ENCODE measurements at regions not wholly inside any gene's neighbourhood (a gene's known extent, or its start where the extent isn't known, plus 50 kb on each side); places are given as distances from the start of the nearest gene placed in this dataset.
"Not testable (repeated sequence)": the region's sequence is repeated elsewhere in the genome, so short reads cannot be mapped to it uniquely, and the experiment has no call there.

DNA sequence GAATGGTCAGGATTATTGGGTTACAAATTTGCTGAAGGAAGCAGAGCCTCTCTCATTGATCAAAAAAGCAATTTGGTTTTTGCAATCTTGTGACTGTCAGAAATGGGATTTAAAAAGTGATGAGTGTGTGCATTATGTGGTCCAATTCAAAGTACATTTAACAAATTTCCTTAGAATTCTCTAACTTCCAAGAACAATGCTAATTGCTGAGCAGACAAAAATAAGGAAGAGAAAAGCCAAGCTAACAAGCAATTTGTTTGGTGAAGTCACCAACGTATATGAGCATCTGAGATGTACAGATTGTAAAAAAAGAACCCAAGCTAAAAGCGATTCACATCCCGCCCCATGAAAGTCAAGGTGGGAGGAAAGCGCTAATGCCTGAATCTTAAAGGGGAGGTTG is 1643.9 kb downstream of the CDH8 start:
- no peak overlapping the region for H3K27ac ChIP-seq
- TF ChIP-seq, protein P1, sequence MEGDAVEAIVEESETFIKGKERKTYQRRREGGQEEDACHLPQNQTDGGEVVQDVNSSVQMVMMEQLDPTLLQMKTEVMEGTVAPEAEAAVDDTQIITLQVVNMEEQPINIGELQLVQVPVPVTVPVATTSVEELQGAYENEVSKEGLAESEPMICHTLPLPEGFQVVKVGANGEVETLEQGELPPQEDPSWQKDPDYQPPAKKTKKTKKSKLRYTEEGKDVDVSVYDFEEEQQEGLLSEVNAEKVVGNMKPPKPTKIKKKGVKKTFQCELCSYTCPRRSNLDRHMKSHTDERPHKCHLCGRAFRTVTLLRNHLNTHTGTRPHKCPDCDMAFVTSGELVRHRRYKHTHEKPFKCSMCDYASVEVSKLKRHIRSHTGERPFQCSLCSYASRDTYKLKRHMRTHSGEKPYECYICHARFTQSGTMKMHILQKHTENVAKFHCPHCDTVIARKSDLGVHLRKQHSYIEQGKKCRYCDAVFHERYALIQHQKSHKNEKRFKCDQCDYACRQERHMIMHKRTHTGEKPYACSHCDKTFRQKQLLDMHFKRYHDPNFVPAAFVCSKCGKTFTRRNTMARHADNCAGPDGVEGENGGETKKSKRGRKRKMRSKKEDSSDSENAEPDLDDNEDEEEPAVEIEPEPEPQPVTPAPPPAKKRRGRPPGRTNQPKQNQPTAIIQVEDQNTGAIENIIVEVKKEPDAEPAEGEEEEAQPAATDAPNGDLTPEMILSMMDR (IDR thresholded peaks at IDR 0.05) = no peak
- no peak for TF ChIP-seq POLR2A (IDR thresholded peaks at IDR 0.05)
- no peaks in the 10 kb centered on the region for H3K27me3 ChIP-seq
- no peaks in the 10 kb centered on the region for H3K4me1 ChIP-seq
- H3K36me3 ChIP-seq (ENCODE audit: low read depth, missing control alignments) = no peaks in the 10 kb centered on the region
- no peaks in the 10 kb centered on the region for H3K9me3 ChIP-seq
- H3K4me3 ChIP-seq = no peak overlapping the region
- intact Hi-C loops (cut with DNase I; ENCODE audit: low total_unique reads) = no loop called here
- no peak for DNase-seq
- 74 to 80% methylated on average over 4 of the region's 4 CpGs for WGBS, 2 donors

DNA sequence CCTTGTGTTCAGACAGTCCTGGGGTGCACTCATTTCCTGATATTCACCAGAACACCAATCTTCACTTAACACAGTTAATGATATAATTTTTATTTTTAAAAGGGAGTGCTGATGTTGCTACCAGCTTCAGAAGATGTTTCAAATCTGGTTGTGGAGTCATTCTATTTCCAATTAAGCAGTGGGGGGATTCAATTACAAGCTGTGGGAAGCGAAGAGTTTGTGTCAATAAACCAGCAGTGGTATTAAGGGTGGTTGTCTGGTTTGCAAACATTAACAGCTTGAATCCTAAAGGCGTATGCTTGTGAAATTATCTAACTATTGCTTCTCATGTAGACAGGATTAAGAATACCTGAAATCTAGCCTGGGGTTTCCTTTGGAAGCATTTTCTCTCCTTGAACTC is 1637.5 kb upstream of the GOT2 start:
- WGBS, 2 donors = 83 to 91% methylated on average over 2 of the region's 2 CpGs
- TF ChIP-seq, protein P1 (IDR thresholded peaks at IDR 0.05) = no peak
- TF ChIP-seq POLR2A (IDR thresholded peaks at IDR 0.05) = no peak
- H3K27ac ChIP-seq = no peak overlapping the region
- no peaks in the 10 kb centered on the region for H3K4me1 ChIP-seq
- H3K4me3 ChIP-seq = no peak overlapping the region
- H3K27me3 ChIP-seq = no peaks in the 10 kb centered on the region
- H3K9me3 ChIP-seq = no peaks in the 10 kb centered on the region
- DNase-seq = no peak
- no peaks in the 10 kb centered on the region for H3K36me3 ChIP-seq (ENCODE audit: low read depth, missing control alignments)
- intact Hi-C loops (cut with DNase I; ENCODE audit: low total_unique reads) = no loop called here

- DNase-seq = no peak
- Histone ChIP-seq H3K4me3 (no peak overlapping the region), H3K27ac (no peak overlapping the region), H3K9me3 (no peaks in the 10 kb centered on the region), H3K27me3 (no peaks in the 10 kb centered on the region), H3K36me3 (ENCODE audit: low read depth, missing control alignments) (no peaks in the 10 kb centered on the region), H3K4me1 (no peaks in the 10 kb centered on the region)
- 70 to 82% methylated on average over 3 of the region's 3 CpGs for WGBS, 2 donors
- TF ChIP-seq, protein P1 (IDR thresholded peaks at IDR 0.05) = no peak
- TF ChIP-seq POLR2A (IDR thresholded peaks at IDR 0.05) = no peak
- intact Hi-C loops (cut with DNase I; ENCODE audit: low total_unique reads) = no loop called here
Measured at GRCh38 chr16:60367739-60368138, 1633.6 kb upstream of the GOT2 start.

DNA sequence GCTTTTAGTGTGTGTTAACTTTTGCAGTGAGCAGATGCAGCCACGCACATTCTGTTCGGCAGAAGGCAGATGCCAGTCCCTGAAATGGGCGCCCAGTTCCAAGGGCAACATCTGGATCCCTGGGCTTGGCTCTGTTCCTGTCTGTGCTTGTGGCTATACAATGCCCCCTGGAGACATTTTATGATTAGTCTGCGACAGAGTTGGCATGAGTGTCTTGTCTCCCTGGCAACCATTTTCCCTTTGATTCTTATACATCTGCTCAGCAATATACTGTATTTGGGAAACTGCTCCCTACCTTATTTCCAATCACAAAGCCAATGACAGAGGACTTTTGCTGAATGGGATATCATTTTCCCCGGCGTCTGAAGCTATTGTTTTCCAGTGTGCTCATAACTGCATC is 1629.5 kb upstream of the GOT2 start:
- intact Hi-C loops (cut with DNase I; ENCODE audit: low total_unique reads) = no loop called here
- H3K4me1 ChIP-seq = no peaks in the 10 kb centered on the region
- H3K27me3 ChIP-seq = no peaks in the 10 kb centered on the region
- H3K9me3 ChIP-seq = no peaks in the 10 kb centered on the region
- no peak overlapping the region for H3K4me3 ChIP-seq
- no peaks in the 10 kb centered on the region for H3K36me3 ChIP-seq (ENCODE audit: low read depth, missing control alignments)
- no peak overlapping the region for H3K27ac ChIP-seq
- DNase-seq = no peak
- TF ChIP-seq POLR2A (IDR thresholded peaks at IDR 0.05) = no peak
- TF ChIP-seq, protein P1 (IDR thresholded peaks at IDR 0.05) = no peak
- WGBS, 2 donors = 86 to 90% methylated on average over 6 of the region's 6 CpGs

DNA sequence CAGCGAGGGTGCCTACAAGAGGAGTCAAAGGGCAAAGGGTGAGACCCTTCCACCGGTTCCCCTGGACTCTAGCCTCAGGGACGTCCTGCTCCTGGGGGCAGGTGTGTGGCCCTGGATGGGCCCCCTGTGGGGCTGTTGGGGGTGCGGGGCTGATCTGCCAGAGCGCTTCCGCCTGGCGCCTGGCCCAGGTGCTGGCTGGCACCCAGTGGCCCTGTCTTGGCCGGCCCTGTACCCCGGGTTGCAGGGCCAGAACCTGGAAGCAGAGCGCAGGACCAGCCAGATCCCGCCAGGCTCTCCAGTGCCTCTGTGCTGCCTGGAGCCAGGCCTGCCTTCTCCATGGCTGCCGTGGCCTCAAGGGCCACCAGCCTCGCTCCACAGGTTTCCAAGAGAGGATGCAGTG is 1625.8 kb upstream of the GOT2 start:
- DNase-seq; H3K36me3 ChIP-seq (ENCODE audit: low read depth, missing control alignments); H3K27ac ChIP-seq; H3K4me1 ChIP-seq; H3K9me3 ChIP-seq; intact Hi-C loops (cut with DNase I; ENCODE audit: low total_unique reads); H3K4me3 ChIP-seq; H3K27me3 ChIP-seq: not testable (repeated sequence)
- 90 to 92% methylated on average over 2 to 13 of the region's 13 CpGs for WGBS, 2 donors

DNA sequence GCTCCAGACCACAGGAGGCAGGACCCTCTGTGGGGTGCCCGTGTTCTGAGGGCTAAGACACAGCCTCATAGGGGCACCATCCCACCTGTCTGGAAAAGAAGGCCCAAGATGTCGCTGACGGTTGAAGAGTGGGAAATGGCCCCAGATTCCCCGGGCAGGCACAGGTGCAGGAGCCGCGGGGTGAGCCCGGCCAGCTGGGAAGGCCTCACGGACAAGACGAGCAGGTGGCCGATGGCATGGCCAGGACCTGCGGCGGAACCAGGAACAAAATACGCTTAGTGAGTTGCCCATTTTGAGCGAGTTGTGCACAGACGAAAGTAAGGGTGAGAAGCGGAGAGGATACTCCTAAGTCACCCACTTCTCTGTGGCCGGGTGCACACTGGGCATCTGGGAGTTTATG is 1625.3 kb upstream of the GOT2 start:
- WGBS, 2 donors = 89 to 94% methylated on average over 15 to 17 of the region's 17 CpGs
- DNase-seq; H3K27ac ChIP-seq; H3K4me3 ChIP-seq; H3K4me1 ChIP-seq; H3K9me3 ChIP-seq; H3K36me3 ChIP-seq (ENCODE audit: low read depth, missing control alignments); H3K27me3 ChIP-seq; intact Hi-C loops (cut with DNase I; ENCODE audit: low total_unique reads): not testable (repeated sequence)

GRCh38 chr16:60357876-60358522 is 1623.9 kb upstream of the GOT2 start:
- DNase-seq; H3K4me1 ChIP-seq; H3K27me3 ChIP-seq; H3K4me3 ChIP-seq; H3K27ac ChIP-seq; H3K9me3 ChIP-seq; H3K36me3 ChIP-seq (ENCODE audit: low read depth, missing control alignments); intact Hi-C loops (cut with DNase I; ENCODE audit: low total_unique reads): not testable (repeated sequence)
- WGBS, 2 donors = 85 to 97% methylated on average over 14 to 29 of the region's 29 CpGs

All from testis (tissue), 2 donors.